ENCODE measurements at regions not wholly inside any gene's neighbourhood (a gene's known extent, or its start where the extent isn't known, plus 50 kb on each side); places are given as distances from the start of the nearest gene placed in this dataset.

DNA sequence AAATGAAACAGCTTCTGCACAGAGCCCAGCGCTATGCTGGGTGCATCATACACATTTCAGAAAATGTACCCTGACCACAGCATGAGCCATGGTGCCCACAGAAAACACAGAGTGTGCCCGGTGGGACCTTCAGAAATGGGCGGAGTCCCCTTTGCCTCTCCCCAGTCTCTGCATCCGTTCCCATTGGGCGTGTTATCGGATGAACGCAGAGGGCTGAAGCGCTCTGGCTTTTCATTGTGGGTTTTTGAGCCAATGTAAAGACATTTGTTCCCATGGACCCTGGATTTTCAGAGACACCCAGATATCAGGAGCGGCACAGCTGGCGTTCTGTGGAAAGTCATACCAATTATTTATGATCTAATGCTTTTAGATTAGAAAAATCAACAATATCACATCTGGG lies 99.8 kb downstream of the DACT2 start:
- TF ChIP-seq, protein P1, sequence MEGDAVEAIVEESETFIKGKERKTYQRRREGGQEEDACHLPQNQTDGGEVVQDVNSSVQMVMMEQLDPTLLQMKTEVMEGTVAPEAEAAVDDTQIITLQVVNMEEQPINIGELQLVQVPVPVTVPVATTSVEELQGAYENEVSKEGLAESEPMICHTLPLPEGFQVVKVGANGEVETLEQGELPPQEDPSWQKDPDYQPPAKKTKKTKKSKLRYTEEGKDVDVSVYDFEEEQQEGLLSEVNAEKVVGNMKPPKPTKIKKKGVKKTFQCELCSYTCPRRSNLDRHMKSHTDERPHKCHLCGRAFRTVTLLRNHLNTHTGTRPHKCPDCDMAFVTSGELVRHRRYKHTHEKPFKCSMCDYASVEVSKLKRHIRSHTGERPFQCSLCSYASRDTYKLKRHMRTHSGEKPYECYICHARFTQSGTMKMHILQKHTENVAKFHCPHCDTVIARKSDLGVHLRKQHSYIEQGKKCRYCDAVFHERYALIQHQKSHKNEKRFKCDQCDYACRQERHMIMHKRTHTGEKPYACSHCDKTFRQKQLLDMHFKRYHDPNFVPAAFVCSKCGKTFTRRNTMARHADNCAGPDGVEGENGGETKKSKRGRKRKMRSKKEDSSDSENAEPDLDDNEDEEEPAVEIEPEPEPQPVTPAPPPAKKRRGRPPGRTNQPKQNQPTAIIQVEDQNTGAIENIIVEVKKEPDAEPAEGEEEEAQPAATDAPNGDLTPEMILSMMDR (IDR thresholded peaks at IDR 0.05): no peak
- TF ChIP-seq POLR2A (IDR thresholded peaks at IDR 0.05) (no peak), EP300 (IDR thresholded peaks at IDR 0.05; ENCODE audit: low read depth) (no peak), POLR2AphosphoS5 (IDR thresholded peaks at IDR 0.05) (no peak)
